DMS114 treated with DMSO at 0.1 percent for 48 hours (cell line): ENCODE measurements at regions not wholly inside any gene's neighbourhood (a gene's known extent, or its start where the extent isn't known, plus 50 kb on each side); places are given as distances from the start of the nearest gene placed in this dataset.
A peak's percentile ranks its signal among the peaks of the same experiment; 100 is the strongest.
"Not testable (repeated sequence)": the region's sequence is repeated elsewhere in the genome, so short reads cannot be mapped to it uniquely, and the experiment has no call there.

Experiments
- DNase-seq: peaks from one replicate; lab custom pipeline; 2025; ENCODE audit not compliant: unreplicated experiment; lab: John Stamatoyannopoulos, UW

DNA sequence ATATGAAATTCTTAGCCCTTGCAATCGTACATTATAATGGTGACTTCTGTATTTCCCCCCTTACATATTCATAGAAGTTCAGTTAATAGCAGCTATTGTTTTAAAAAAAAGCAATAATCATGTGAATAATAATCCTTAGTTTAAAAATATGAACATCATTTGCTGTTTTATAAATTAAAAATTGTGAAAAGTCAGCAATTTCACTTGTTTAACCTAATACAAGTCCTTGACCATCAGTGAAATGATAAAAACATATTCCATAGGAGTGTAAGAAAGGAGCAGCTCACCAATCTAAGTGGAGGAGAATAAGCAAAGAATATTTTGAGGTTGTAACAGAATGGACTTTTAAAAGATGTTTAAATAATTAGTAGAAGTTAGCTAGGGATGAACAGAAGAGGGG lies 650.2 kb downstream of the SUCLG1 start:
- DNase-seq, result no peak

DNA sequence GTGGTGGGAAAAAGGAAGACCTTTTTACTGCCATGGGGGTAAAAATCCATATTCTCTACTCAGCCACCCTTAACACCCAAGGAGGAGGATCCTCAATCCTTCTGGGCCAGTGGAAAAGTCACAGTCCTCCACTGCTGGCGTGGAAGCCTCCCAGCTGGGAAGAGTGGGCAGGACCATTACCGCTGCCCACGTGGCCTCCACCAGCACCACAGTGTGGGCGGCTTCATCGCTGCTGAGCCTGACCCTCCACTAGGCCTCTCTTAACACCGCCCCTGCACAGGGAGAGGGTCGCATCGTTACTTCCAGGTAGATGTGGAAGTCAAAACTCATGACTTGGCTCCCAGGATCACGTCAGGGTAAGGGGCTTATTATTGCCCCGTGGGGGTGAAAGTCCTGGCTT lies 656.5 kb downstream of the SUCLG1 start:
- no peak for DNase-seq

GRCh38 chr2:83795777-83796176 lies 663.3 kb downstream of the SUCLG1 start:
- DNase-seq, result no peak

DNA sequence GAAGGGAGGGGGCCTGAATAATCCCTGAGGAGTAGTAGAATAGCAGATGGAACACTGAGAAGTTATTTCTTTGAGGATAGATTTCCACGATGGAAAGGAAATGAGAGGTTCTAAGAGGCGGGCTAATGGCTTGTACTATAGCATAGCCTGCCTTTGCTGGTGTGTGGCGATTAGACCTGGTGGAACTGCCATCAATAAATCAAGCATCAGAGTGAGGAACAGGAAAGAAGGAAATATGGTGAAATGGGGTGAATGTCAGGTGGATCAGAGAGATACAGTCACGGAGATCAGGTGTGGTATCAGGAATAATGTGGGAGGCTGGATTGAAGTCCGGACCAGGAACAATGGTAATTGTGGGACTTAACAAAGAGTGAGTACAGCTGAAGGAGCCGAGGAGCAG lies 668.6 kb downstream of the SUCLG1 start:
- DNase-seq, result not testable (repeated sequence)

DNA sequence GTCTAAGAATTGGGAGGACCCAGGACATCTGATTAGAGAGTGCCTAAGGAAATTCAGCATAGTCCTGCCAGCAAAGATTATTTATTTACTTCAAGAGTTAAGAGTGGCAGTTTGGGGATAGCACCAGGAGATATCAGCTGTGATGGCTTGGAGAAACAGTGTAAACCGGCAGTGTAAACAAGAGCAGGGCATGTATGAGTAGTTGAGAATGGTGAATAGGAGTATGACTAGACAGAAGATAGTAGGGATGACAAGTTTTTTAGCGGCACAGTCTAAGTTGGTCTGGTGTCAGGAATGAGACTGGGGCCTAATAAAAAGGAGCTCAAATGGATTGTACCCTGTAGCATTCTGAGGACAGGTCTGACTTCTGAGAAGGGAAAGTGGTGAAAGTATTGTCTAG lies 669.4 kb downstream of the SUCLG1 start:
- DNase-seq, result not testable (repeated sequence)

DNA sequence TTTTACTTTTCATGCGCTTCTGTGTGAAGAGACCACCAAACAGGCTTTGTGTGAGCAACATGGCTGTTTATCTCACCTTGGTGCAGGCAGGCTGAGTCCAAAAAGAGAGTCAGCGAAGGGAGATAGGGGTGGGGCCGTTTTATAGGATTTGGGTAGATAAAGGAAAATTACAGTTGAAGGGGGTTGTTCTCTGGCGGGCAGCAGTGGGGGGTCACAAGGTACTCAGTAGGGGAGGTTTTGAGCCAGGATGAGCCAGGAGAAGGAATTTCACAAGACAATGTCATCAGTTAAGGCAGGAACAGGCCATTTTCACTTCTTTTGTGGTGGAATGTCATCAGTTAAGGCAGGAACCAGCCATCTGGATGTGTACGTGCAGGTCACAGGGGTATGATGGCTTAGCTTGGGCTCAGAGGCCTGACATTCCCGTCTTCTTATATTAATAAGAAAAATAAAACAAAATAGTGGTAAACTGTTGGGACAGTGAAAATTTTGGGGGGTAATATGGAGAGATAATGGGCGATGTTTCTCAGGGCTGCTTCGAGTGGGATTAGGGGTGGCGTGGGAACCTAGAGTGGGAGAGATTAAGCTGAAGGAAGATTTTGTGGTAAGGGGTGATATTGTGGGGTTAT lies 670.0 kb downstream of the SUCLG1 start:
- DNase-seq, result not testable (repeated sequence)

DNA sequence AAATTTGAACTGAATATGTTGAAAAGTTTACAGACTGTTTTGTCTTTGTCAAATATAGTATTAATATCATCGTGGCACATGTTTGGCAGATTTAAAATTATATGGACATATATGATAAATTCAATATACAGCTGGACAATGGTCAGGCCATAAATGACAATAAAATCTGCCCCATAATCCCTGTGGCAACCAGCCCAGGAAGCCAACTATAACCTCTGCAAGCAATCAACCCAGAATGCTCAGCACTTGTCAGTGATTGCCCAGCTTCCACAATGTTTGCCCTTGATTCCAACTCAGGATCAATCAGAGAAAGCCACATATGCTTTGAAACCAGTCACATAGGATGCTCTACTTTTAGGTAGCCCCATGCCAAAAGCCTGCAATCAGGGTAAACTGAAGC lies 671.9 kb downstream of the SUCLG1 start:
- DNase-seq, result no peak

DNA sequence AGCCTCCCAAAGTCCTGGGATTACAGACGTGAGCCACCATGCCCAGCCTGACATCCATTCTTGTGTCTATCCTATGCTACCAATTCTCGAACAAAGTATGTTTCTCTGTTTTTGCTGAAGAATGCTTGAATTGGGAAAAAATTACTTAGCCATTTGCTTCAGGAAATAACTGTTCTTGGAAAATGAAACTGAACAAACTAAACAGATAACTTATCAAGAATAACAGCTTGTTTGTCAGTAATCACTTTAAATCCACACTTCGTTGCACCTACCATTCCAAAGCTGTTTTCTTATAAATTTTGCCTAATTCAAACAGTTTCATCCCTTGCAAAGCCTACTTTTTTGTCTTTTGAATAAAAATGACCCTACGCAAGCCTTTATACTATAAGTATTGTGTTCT lies 672.9 kb downstream of the SUCLG1 start:
- DNase-seq, result no peak

DNA sequence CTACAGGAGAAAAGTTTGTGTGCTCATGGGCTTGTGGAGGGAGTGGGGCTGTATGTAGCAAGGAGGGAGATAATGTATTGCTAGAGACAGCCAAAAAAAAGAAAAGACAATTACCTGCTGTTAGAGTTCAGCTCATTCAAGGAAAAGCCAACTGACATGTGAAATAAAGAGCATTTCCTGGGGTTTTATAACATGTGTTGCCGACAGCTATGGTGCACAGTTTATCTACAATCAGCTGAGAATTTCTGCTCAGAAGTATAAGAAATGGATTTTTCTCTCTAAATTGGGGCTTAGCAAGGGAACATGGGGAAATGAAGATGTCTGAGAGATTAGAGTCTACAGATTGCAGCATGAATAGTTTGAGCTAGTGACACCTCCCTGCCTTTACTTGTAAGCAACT lies 674.1 kb downstream of the SUCLG1 start:
- no peak for DNase-seq

- no peak for DNase-seq
Measured at GRCh38 chr2:83784315-83784714, 674.8 kb downstream of the SUCLG1 start.

GRCh38 chr2:83782122-83782521 lies 677.0 kb downstream of the SUCLG1 start:
- peak; percentile 32 for DNase-seq

GRCh38 chr2:83764447-83765005 lies 694.6 kb downstream of the SUCLG1 start:
- no peak for DNase-seq

- no peak for DNase-seq
Measured at GRCh38 chr2:83757329-83757728, 701.8 kb downstream of the SUCLG1 start.

- DNase-seq, result no peak
Measured at GRCh38 chr2:83756219-83756618, 702.9 kb downstream of the SUCLG1 start.

- no peak for DNase-seq
Measured at GRCh38 chr2:83747141-83747540, 711.9 kb downstream of the SUCLG1 start.

- no peak for DNase-seq
Measured at GRCh38 chr2:83744855-83745254, 714.2 kb downstream of the SUCLG1 start.

DNA sequence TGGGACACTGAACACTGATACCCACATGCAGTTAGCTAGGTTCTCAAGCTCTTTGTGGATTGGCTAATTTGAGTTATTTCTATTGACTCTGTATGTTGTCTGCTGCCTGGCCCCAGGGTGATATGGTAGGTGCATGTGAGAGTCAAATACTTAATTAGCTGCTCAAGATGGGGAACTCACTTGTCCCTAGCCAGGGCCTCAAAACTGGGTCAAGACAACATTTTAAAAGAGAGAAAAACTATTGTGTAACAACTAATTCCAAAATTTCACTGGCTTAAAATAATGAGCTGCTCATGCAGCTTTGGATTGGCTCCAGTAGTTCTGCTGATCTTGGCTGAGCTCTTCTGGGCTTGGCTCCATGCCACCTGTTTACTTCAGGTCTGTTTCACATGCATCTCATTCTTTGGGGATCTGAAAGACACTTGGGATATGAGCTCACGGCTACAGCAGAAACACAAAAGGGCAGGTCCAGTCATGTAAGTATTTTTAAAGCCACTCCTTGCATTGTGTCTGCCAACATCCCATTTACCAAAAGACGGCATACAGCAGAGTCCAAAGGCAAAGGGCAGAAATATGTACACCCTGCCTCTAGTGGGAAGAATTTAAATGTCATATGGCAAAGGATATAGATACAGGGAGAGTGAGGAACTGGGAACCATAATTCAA lies 716.8 kb downstream of the SUCLG1 start:
- no peak for DNase-seq

GRCh38 chr2:83730223-83730622 lies 728.9 kb downstream of the SUCLG1 start:
- no peak for DNase-seq

DNA sequence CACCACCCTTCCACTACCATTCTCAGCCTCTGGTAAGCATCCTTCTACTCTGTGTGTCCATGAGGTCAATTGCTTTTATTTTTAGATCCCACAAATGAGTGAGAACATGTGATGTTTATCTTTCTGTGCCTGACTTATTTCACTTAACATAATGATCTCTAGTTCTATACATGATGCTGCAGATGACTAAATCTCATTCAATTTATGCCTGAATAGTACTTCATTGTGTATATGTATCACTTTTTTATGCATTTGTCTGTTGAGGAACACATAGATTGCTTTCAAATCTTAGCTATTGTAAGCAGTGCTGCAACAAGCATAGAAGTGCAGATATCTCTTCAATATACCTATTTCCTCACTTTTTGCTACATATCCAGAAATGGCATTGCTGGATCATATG lies 733.3 kb downstream of the SUCLG1 start:
- DNase-seq, result no peak

- DNase-seq, result no peak
Measured at GRCh38 chr2:83705146-83705545, 753.9 kb downstream of the SUCLG1 start.

DNA sequence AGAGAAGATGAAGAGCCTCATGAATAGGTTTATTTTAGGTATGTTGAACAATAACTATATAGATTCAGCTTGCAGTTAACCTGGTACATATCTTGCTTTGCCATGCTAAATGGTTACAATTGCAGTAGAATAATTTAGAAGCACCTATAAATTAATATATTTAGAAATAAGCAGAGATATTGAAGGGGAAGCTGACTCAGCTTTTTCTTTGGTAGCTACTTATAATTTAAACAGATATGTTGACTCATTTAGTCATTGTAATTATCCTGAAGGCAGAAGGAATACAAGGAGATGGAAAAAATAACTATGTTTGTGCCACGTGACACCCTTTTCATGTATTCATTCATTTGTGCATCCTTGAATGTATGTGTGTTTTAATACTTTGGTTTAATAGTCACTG lies 755.5 kb downstream of the SUCLG1 start:
- DNase-seq, result no peak

- no peak for DNase-seq
Measured at GRCh38 chr2:83696838-83697237, 762.2 kb downstream of the SUCLG1 start.

- DNase-seq, result no peak
Measured at GRCh38 chr2:83695530-83695929, 763.5 kb downstream of the SUCLG1 start.
